ENCODE measurements at regions not wholly inside any gene's neighbourhood (a gene's known extent, or its start where the extent isn't known, plus 50 kb on each side); places are given as distances from the start of the nearest gene placed in this dataset.

GRCh38 chr6:141890661-141891060 is 242.1 kb upstream of the GJE1 start:
- Histone ChIP-seq H3K27ac (no peak overlapping the region), H3K9me3 (ENCODE audit: low read depth) (no peaks in the 10 kb centered on the region), H2AFZ (replicated peaks) (no peak overlapping the region), H3K9ac (no peak overlapping the region), H3K79me2 (ENCODE audit: low read depth) (no peaks in the 10 kb centered on the region), H3K4me1 (peaks cover 6% of the 10 kb centered on the region), H4K20me1 (ENCODE audit: low read depth) (no peaks in the 10 kb centered on the region), H3F3A (ENCODE audit: low read depth) (no peaks in the 10 kb centered on the region), H3K27me3 (no peaks in the 10 kb centered on the region), H3K4me2 (no peak overlapping the region), H3K36me3 (no peaks in the 10 kb centered on the region), H3K4me3 (no peak overlapping the region)
- H3K4me3 Mint-ChIP-seq, result no peak overlapping the region
- H3K4me1 Mint-ChIP-seq, result no peaks in the 10 kb centered on the region
- H3K36me3 Mint-ChIP-seq, result no peaks in the 10 kb centered on the region
- TF ChIP-seq EZH2 (IDR thresholded peaks at IDR 0.05), result no peak
- TF ChIP-seq CTCF (IDR thresholded peaks at IDR 0.05), result no peak
- no peak for TF ChIP-seq EZH2phosphoT487 (IDR thresholded peaks at IDR 0.05)
- H3K27ac Mint-ChIP-seq, result no peak overlapping the region
- no peaks in the 10 kb centered on the region for H3K27me3 Mint-ChIP-seq (ENCODE audit: insufficient read depth, low read depth)
- DNase-seq (ENCODE audit: low spot score), result no peak
- H3K9me3 Mint-ChIP-seq, result peaks cover 18% of the 10 kb centered on the region

- DNase-seq (ENCODE audit: low spot score), result no peak
- Histone ChIP-seq H3K27me3 (no peaks in the 10 kb centered on the region), H3K9ac (no peak overlapping the region), H3K79me2 (ENCODE audit: low read depth) (no peaks in the 10 kb centered on the region), H2AFZ (replicated peaks) (no peak overlapping the region), H3K9me3 (ENCODE audit: low read depth) (no peaks in the 10 kb centered on the region), H3K4me3 (no peak overlapping the region), H3F3A (ENCODE audit: low read depth) (no peaks in the 10 kb centered on the region), H4K20me1 (ENCODE audit: low read depth) (no peaks in the 10 kb centered on the region), H3K4me2 (no peak overlapping the region), H3K27ac (no peak overlapping the region), H3K36me3 (no peaks in the 10 kb centered on the region), H3K4me1 (no peaks in the 10 kb centered on the region)
- H3K36me3 Mint-ChIP-seq, result no peaks in the 10 kb centered on the region
- H3K9me3 Mint-ChIP-seq, result peaks cover 18% of the 10 kb centered on the region
- H3K4me3 Mint-ChIP-seq, result no peak overlapping the region
- TF ChIP-seq EZH2phosphoT487 (IDR thresholded peaks at IDR 0.05) (no peak), EZH2 (IDR thresholded peaks at IDR 0.05) (no peak), CTCF (IDR thresholded peaks at IDR 0.05) (no peak)
- H3K27ac Mint-ChIP-seq, result no peak overlapping the region
- no peaks in the 10 kb centered on the region for H3K27me3 Mint-ChIP-seq (ENCODE audit: insufficient read depth, low read depth)
- no peaks in the 10 kb centered on the region for H3K4me1 Mint-ChIP-seq
Measured at GRCh38 chr6:141884850-141885249, 247.9 kb upstream of the GJE1 start.

- H3F3A ChIP-seq (ENCODE audit: low read depth), result no peaks in the 10 kb centered on the region
- Mint-ChIP-seq H3K27me3 (ENCODE audit: insufficient read depth, low read depth) (no peaks in the 10 kb centered on the region), H3K9me3 (no peaks in the 10 kb centered on the region), H3K36me3 (no peaks in the 10 kb centered on the region), H3K4me3 (no peak overlapping the region), H3K4me1 (no peaks in the 10 kb centered on the region), H3K27ac (no peak overlapping the region)
- H3K4me2 ChIP-seq, result no peak overlapping the region
- H3K27ac ChIP-seq, result no peak overlapping the region
- H3K9me3 ChIP-seq (ENCODE audit: low read depth), result no peaks in the 10 kb centered on the region
- H4K20me1 ChIP-seq (ENCODE audit: low read depth), result no peaks in the 10 kb centered on the region
- H2AFZ ChIP-seq (replicated peaks), result no peak overlapping the region
- no peaks in the 10 kb centered on the region for H3K36me3 ChIP-seq
- no peak for DNase-seq (ENCODE audit: low spot score)
- no peak for TF ChIP-seq EZH2 (IDR thresholded peaks at IDR 0.05)
- TF ChIP-seq CTCF (IDR thresholded peaks at IDR 0.05), result no peak
- no peak for TF ChIP-seq EZH2phosphoT487 (IDR thresholded peaks at IDR 0.05)
- no peak overlapping the region for H3K9ac ChIP-seq
- H3K4me3 ChIP-seq, result no peak overlapping the region
- H3K79me2 ChIP-seq (ENCODE audit: low read depth), result no peaks in the 10 kb centered on the region
- no peaks in the 10 kb centered on the region for H3K27me3 ChIP-seq
- no peaks in the 10 kb centered on the region for H3K4me1 ChIP-seq
Measured at GRCh38 chr6:141878686-141879085, 254.0 kb upstream of the GJE1 start.
